PC-9 (cell line): ENCODE measurements at regions not wholly inside any gene's neighbourhood (a gene's known extent, or its start where the extent isn't known, plus 50 kb on each side); places are given as distances from the start of the nearest gene placed in this dataset.

Experiments
- BruUV-seq: library from RNA; stranded (reverse); fragments of 400-500 nt; replicated peaks from 2 replicates; lab custom pipeline; 2021; lab: Mats Ljungman, UMichigan
- CTCF ChIA-PET: fragments of 300-600 bp; sonication (Branson Sonifier 250); formaldehyde crosslinking; loops from one replicate; lab custom pipeline; 2022; ENCODE audit warnings: antibody characterized with exemption; lab: Charles Lee
- POLR2A ChIA-PET: fragments of 300-600 bp; sonication (Branson Sonifier 250); formaldehyde crosslinking; loops from one replicate; lab custom pipeline; 2022; ENCODE audit warnings: antibody characterized with exemption; ENCODE audit not compliant: unreplicated experiment; lab: Charles Lee
- DNase-seq, 2 experiments: peaks; one replicate each; pipeline versions ENCODE4 v3.0.0 to v3.0.0-alpha.2; 2015 to 2022; ENCODE audit warnings: mixed read lengths in 1 of 2
- H2AFZ ChIP-seq: fragments of 200-600 bp; sonication (generic); 2 replicates; pipeline ENCODE4 v1.8.1; 2017; ENCODE audit warnings: antibody characterized with exemption
- H3F3A ChIP-seq: fragments of 200-600 bp; sonication (generic); 2 replicates; pipeline ENCODE4 v1.8.1; 2017; ENCODE audit warnings: antibody characterized with exemption, mild to moderate bottlenecking, low read depth; ENCODE audit not compliant: insufficient read depth
- H3K27ac ChIP-seq: fragments of 200-600 bp; sonication (generic); 2 replicates; pipeline ENCODE4 v1.6.1; 2016; ENCODE audit warnings: mixed run types
- H3K27me3 ChIP-seq: fragments of 200-600 bp; sonication (generic); 2 replicates; pipeline ENCODE4 v1.6.1; 2016; ENCODE audit warnings: low read depth, mixed run types; ENCODE audit not compliant: insufficient read depth
- H3K36me3 ChIP-seq: fragments of 200-600 bp; sonication (generic); 2 replicates; pipeline ENCODE4 v1.6.1; 2016; ENCODE audit warnings: low read depth, mixed run types
- H3K4me1 ChIP-seq: fragments of 200-600 bp; sonication (generic); replicated peaks from 2 replicates; pipeline ENCODE4 v1.6.1; 2016; ENCODE audit warnings: mixed run types; ENCODE audit not compliant: insufficient read depth
- H3K4me2 ChIP-seq: fragments of 200-600 bp; sonication (generic); 2 replicates; pipeline ENCODE4 v1.6.1; 2017; ENCODE audit warnings: mixed run types
- H3K4me3 ChIP-seq: fragments of 200-600 bp; sonication (generic); 2 replicates; pipeline ENCODE4 v1.6.1; 2016; ENCODE audit warnings: mixed run types
- H3K79me2 ChIP-seq: fragments of 200-600 bp; sonication (generic); 2 replicates; pipeline ENCODE4 v1.6.1; 2017; ENCODE audit warnings: low read depth, mixed run types
- H3K9me2 ChIP-seq: fragments of 200-600 bp; sonication (generic); 2 replicates; pipeline ENCODE4 v1.8.1; 2017; ENCODE audit warnings: mild to moderate bottlenecking; ENCODE audit not compliant: insufficient read depth
- H3K9me3 ChIP-seq: fragments of 200-600 bp; sonication (generic); 2 replicates; pipeline ENCODE4 v1.8.1; 2016; ENCODE audit warnings: low read depth; ENCODE audit not compliant: insufficient read depth
- H4K20me1 ChIP-seq: fragments of 200-600 bp; sonication (generic); 2 replicates; pipeline ENCODE4 v1.8.1; 2017; ENCODE audit not compliant: insufficient read depth
- EZH2 ChIP-seq: fragments of 200-600 bp; sonication (generic); IDR thresholded peaks from 2 replicates; pipeline ENCODE4 v1.8.0; 2017; ENCODE audit warnings: antibody characterized with exemption, low read depth
- intact Hi-C: fragments of 100-400 bp; cut with micrococcal nuclease; formaldehyde crosslinking; loops from one replicate; pipeline ENCODE4 v1.10.0; 2022; ENCODE audit not compliant: unreplicated experiment
- TF ChIP-seq, protein P1 (sequence below): fragments of 200-600 bp; sonication (generic); conservative IDR thresholded peaks from 2 replicates; pipeline ENCODE4 v1.6.1; 2017; ENCODE audit warnings: mixed run types, antibody characterized with exemption, mild to moderate bottlenecking, moderate library complexity

DNA sequence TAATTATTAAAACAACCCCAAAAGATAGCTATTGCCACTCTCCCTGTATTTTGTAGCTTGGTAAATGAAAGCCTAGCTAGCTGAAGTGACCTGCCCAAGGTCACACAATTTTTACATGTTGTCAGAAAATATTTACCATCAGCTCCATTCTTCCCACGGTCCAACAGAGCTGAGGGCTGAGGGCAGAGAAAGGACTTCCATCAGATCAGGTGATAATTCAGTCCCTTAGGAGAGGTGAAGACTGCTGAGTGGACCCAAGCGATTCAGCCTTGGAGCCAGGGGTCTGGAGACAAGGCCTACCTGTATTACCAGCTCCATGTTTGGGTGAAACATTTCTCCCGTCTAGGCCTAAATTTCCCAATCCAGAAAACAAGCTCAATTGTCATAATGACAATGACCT is 149.5 kb upstream of the TSHZ3 start:
- Histone ChIP-seq H3K79me2 (no peaks in the 10 kb centered on the region), H3K9me3 (no peaks in the 10 kb centered on the region), H3K9me2 (no peaks in the 10 kb centered on the region), H3F3A (no peaks in the 10 kb centered on the region), H3K4me2 (no peak overlapping the region), H3K4me1 (no peaks in the 10 kb centered on the region), H3K36me3 (no peaks in the 10 kb centered on the region), H4K20me1 (no peaks in the 10 kb centered on the region), H3K27me3 (peaks cover 45% of the 10 kb centered on the region), H2AFZ (no peak overlapping the region), H3K27ac (no peak overlapping the region), H3K4me3 (no peak overlapping the region)
- TF ChIP-seq, protein P1, sequence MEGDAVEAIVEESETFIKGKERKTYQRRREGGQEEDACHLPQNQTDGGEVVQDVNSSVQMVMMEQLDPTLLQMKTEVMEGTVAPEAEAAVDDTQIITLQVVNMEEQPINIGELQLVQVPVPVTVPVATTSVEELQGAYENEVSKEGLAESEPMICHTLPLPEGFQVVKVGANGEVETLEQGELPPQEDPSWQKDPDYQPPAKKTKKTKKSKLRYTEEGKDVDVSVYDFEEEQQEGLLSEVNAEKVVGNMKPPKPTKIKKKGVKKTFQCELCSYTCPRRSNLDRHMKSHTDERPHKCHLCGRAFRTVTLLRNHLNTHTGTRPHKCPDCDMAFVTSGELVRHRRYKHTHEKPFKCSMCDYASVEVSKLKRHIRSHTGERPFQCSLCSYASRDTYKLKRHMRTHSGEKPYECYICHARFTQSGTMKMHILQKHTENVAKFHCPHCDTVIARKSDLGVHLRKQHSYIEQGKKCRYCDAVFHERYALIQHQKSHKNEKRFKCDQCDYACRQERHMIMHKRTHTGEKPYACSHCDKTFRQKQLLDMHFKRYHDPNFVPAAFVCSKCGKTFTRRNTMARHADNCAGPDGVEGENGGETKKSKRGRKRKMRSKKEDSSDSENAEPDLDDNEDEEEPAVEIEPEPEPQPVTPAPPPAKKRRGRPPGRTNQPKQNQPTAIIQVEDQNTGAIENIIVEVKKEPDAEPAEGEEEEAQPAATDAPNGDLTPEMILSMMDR: no peak
- TF ChIP-seq EZH2: no peak
- no TSS peak for BruUV-seq
- CTCF ChIA-PET: no interaction called here
- DNase-seq: no peak
- intact Hi-C loops: no loop called here
- POLR2A ChIA-PET: no interaction called here

DNA sequence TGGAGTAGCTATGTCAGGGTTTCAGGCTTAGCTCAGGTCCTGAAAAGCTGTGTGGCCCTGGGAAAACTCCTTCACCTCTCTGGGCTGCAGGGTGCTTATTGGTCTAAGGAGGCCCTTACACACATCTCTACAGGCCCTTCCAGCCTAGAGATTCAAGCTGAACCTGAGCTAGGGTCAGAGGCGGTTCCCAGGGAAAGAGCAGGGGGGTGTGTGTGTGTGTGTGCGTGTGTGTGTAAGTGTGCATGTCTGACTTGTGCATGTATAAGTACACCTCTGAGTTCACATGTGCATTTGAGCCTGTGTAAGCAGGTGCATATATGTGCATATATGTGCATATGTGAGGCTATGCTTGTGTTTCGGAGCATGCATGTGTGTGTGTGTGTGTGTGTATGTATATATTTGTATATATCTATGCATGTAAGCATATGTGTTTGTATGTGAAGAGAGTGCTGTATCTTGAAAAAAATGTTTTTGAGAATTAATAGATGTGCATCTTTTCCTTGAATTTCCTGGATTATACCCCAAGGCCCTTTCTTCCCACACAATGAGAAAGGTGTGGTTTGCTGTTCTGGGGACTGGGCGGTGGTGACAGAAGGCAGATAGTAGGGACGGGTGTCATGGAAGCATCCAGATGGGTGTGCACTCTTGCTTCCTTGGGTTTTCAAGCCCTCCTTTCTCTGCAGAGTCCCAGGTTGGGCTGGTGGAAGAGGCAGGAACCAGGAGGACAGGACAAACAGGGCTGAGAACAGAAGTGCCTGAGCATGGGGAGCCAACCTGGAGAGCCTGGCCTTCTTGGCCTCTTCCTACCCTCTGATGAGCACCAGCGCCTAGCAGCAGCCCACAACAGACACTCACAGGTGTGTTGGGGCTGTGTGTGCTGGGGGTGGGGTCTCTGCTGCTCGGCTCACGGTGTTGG is 150.3 kb upstream of the TSHZ3 start:
- no peak overlapping the region for H2AFZ ChIP-seq
- intact Hi-C loops: no loop called here
- peaks cover 45% of the 10 kb centered on the region for H3K27me3 ChIP-seq
- no peak overlapping the region for H3K27ac ChIP-seq
- no peaks in the 10 kb centered on the region for H3K79me2 ChIP-seq
- H3K36me3 ChIP-seq: no peaks in the 10 kb centered on the region
- TF ChIP-seq, protein P1: no peak
- TF ChIP-seq EZH2: no peak
- ChIA-PET POLR2A (no interaction called here), CTCF (no interaction called here)
- no peaks in the 10 kb centered on the region for H3K9me3 ChIP-seq
- H3F3A ChIP-seq: no peaks in the 10 kb centered on the region
- no peaks in the 10 kb centered on the region for H3K4me1 ChIP-seq
- H3K9me2 ChIP-seq: no peaks in the 10 kb centered on the region
- DNase-seq: no peak
- no peak overlapping the region for H3K4me2 ChIP-seq
- H4K20me1 ChIP-seq: no peaks in the 10 kb centered on the region
- no peak overlapping the region for H3K4me3 ChIP-seq
- BruUV-seq: no TSS peak

DNA sequence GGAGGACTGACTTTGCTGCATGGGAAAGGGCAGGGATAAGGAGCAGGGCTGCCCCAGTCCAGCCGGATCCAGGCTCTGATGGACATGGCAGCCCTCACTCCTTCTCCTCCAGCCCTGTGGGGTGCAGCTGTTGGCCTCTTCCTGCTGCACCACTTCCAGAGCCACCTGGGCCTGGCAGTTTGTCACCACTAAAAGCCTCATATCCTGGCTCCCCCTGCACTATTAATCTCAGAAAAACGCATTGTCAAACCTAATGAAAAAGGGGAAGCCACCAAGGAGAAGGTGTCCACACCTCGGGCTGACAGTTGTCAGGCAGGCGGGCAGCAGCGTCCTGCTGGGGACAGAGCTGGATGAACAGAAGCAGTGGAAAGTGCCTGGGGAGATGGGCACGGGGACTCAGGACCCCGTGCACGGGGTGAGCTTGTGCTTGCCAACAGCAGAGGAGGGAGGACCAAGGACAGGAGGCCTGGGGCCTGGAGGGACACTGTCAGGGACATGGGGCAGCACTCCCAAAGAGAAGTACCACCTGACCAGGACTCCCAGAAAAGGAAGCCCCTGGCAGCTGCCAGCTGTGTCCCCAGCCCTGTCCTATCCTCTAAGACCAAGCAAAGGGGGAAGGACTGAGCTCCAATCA is 151.1 kb upstream of the TSHZ3 start:
- Histone ChIP-seq H4K20me1 (no peaks in the 10 kb centered on the region), H3K9me2 (no peaks in the 10 kb centered on the region), H2AFZ (no peak overlapping the region), H3K4me1 (no peaks in the 10 kb centered on the region), H3K27me3 (peaks cover 47% of the 10 kb centered on the region), H3K27ac (no peak overlapping the region), H3K36me3 (no peaks in the 10 kb centered on the region), H3K4me3 (no peak overlapping the region), H3K79me2 (no peaks in the 10 kb centered on the region), H3F3A (no peaks in the 10 kb centered on the region), H3K4me2 (no peak overlapping the region), H3K9me3 (no peaks in the 10 kb centered on the region)
- intact Hi-C loops: no loop called here
- no peak for DNase-seq
- TF ChIP-seq EZH2: no peak
- TF ChIP-seq, protein P1: no peak
- no TSS peak for BruUV-seq
- POLR2A ChIA-PET: no interaction called here
- CTCF ChIA-PET: no interaction called here
